HepG2 (cell line): ENCODE measurements at regions not wholly inside any gene's neighbourhood (a gene's known extent, or its start where the extent isn't known, plus 50 kb on each side); places are given as distances from the start of the nearest gene placed in this dataset.

Experiments
- ATAC-seq: fragments of 200-7000 bp; cut with Tn5 transposase; 3 replicates; pipeline ENCODE4 v1.9.1; 2020; ENCODE audit warnings: mild to moderate bottlenecking, moderate library complexity
- BruUV-seq: library from RNA; stranded (reverse); fragments of 400-500 nt; replicated peaks from 2 replicates; lab custom pipeline; 2021; lab: Mats Ljungman, UMichigan
- CTCF ChIA-PET: fragments of 300-600 bp; formaldehyde crosslinking; extraction: SDS; loops from one replicate; lab custom pipeline; 2021; ENCODE audit warnings: low total read pairs, inconsistent platforms, low intra/inter-chr PET ratio; lab: Yijun Ruan, JAX
- POLR2A ChIA-PET: fragments of 350-600 bp; sonication (Branson Sonifier 250); formaldehyde crosslinking; loops from one replicate; lab custom pipeline; 2020; ENCODE audit warnings: antibody characterized with exemption, inconsistent platforms; lab: Yijun Ruan, JAX
- DNase-seq: peaks from one replicate; pipeline ENCODE4 v3.0.0-alpha.2; 2015; ENCODE audit warnings: low spot score
- FAIRE-seq: peaks from 3 replicates; lab custom pipeline; 2011; peaks lifted over from hg19 to GRCh38; lab: Jason Lieb, UNC
- H2AFZ ChIP-seq: one replicate; pipeline ENCODE4 v1.6.1; 2011; ENCODE audit warnings: low read length, inconsistent platforms
- H3K27ac ChIP-seq: fragments of 300-600 bp; 3 replicates; pipeline ENCODE4 v1.8.0; 2011; ENCODE audit warnings: mixed run types, mild to moderate bottlenecking, mixed read lengths, low read length, inconsistent platforms; ENCODE audit not compliant: insufficient read depth; ENCODE audit errors: extremely low read length
- H3K27me3 ChIP-seq, 2 experiments: fragments of 200-600 bp in 1 of 2; 2 replicates in 1 of 2; 3 replicates in 1 of 2; pipeline versions ENCODE4 v1.6.0 to v1.8.0; 2011; ENCODE audit warnings: low read length in 2 of 2, mild to moderate bottlenecking in 2 of 2, moderate library complexity in 2 of 2, inconsistent platforms in 1 of 2; ENCODE audit not compliant: insufficient read depth in 2 of 2, control insufficient read depth in 1 of 2
- H3K36me3 ChIP-seq, 2 experiments: fragments of 200-600 bp in 1 of 2; replicated peaks in 1 of 2; 2 replicates in 1 of 2; 3 replicates in 1 of 2; pipeline versions ENCODE4 v1.5.1 to v1.8.0; 2011; ENCODE audit warnings: low read length in 2 of 2, inconsistent platforms in 1 of 2; ENCODE audit not compliant: insufficient read depth in 2 of 2, control insufficient read depth in 1 of 2
- H3K4me1 ChIP-seq: 2 replicates; pipeline ENCODE4 v1.5.1; 2012; ENCODE audit warnings: low read length, inconsistent platforms; ENCODE audit not compliant: insufficient read depth
- H3K4me2 ChIP-seq: 2 replicates; pipeline ENCODE4 v1.6.0; 2011; ENCODE audit warnings: low read depth, low read length, inconsistent platforms
- H3K4me3 ChIP-seq, 3 experiments: fragments of 200-600 bp in 1 of 3; sonication (generic), shearing (Covaris generic) in 1 of 3; replicated peaks in 1 of 3; 2 replicates each; pipeline ENCODE4 v1.5.1; 2011 to 2016; ENCODE audit warnings: low read length in 3 of 3, inconsistent platforms in 2 of 3, low read depth in 2 of 3, mild to moderate bottlenecking in 2 of 3, control low read depth in 1 of 3, mixed read lengths in 1 of 3; ENCODE audit not compliant: insufficient read depth in 1 of 3
- H3K79me2 ChIP-seq: one replicate; pipeline ENCODE4 v1.6.1; 2011; ENCODE audit warnings: low read length, inconsistent platforms; ENCODE audit not compliant: insufficient read depth
- H3K9ac ChIP-seq: 2 replicates; pipeline ENCODE4 v1.6.0; 2011; ENCODE audit warnings: mild to moderate bottlenecking, low read depth, low read length, inconsistent platforms; ENCODE audit not compliant: insufficient read depth
- H3K9me3 ChIP-seq: 2 replicates; pipeline ENCODE4 v1.5.1; 2012; ENCODE audit warnings: mild to moderate bottlenecking, low read length
- H4K20me1 ChIP-seq: 2 replicates; pipeline ENCODE4 v1.6.0; 2011; ENCODE audit warnings: inconsistent platforms, mild to moderate bottlenecking, low read length, moderate library complexity; ENCODE audit not compliant: insufficient read depth
- CREB1 ChIP-seq, 2 experiments: fragments of 450-650 bp in 1 of 2; IDR thresholded peaks; 2 replicates each; pipeline ENCODE4 v1.6.1; 2016 to 2017; ENCODE audit warnings: control low read depth in 1 of 2, mild to moderate bottlenecking in 1 of 2, missing compliant biosample characterization in 1 of 2, missing genetic modification characterization in 1 of 2
- DNMT1 ChIP-seq: sonication (generic); formaldehyde crosslinking; IDR thresholded peaks from 2 replicates; pipeline ENCODE4 v1.5.1; 2020; ENCODE audit warnings: mild to moderate bottlenecking, missing genetic modification reagents
- EHMT2 ChIP-seq: fragments of 200-600 bp; sonication (generic); IDR thresholded peaks from 2 replicates; pipeline ENCODE4 v1.7.0; 2017; ENCODE audit warnings: antibody characterized with exemption, low read depth, low read length, borderline replicate concordance
- MEIS2 ChIP-seq: sonication (generic); formaldehyde crosslinking; IDR thresholded peaks from 2 replicates; pipeline ENCODE4 v1.9.0; 2021; ENCODE audit warnings: mild to moderate bottlenecking, missing genetic modification reagents
- NKX3-1 ChIP-seq: sonication (generic); formaldehyde crosslinking; IDR thresholded peaks from 2 replicates; pipeline ENCODE4 v1.5.0; 2020; ENCODE audit warnings: missing genetic modification reagents
- RFX5 ChIP-seq: IDR thresholded peaks from 2 replicates; pipeline ENCODE4 v1.6.1; 2011; ENCODE audit warnings: low read depth, low read length, improper control_type of control experiment
- ZEB1 ChIP-seq: IDR thresholded peaks from 2 replicates; pipeline ENCODE4 v1.6.1; 2012; ENCODE audit warnings: mild to moderate bottlenecking, low read depth, inconsistent platforms; ENCODE audit not compliant: insufficient replicate concordance
- ZNF326 ChIP-seq: sonication (generic); formaldehyde crosslinking; IDR thresholded peaks from 2 replicates; pipeline ENCODE4 v1.4.0; 2020; ENCODE audit warnings: missing genetic modification reagents, borderline replicate concordance
- ZNF761 ChIP-seq: sonication (generic); formaldehyde crosslinking; conservative IDR thresholded peaks from 2 replicates; pipeline ENCODE4 v1.4.0; 2020; ENCODE audit warnings: mild to moderate bottlenecking, missing genetic modification reagents
- WGBS: methylation state at CpG from one replicate; pipeline ENCODE4 v1.1.6; 2017; ENCODE audit warnings: low lambda C conversion rate; 5-methylcytosine and 5-hydroxymethylcytosine counted together
- in situ Hi-C: cut with HindIII; loops from 2 replicates; pipeline ENCODE4 v1.10.0; 2017; ENCODE audit warnings: low pct_unique_long_range_greater_than_20kb; ENCODE audit not compliant: extremely low pct_ligation_motif_present
- intact Hi-C: fragments of 100-400 bp; cut with micrococcal nuclease; formaldehyde crosslinking; loops from one replicate; pipeline ENCODE4 v1.10.0; 2022; ENCODE audit not compliant: unreplicated experiment
- TF ChIP-seq, protein P1 (sequence below): sonication (generic); formaldehyde crosslinking; IDR thresholded peaks from 2 replicates; pipeline ENCODE4 v1.4.0; 2020; ENCODE audit warnings: missing genetic modification reagents
- TF ChIP-seq, protein P2 (sequence below): sonication (generic); formaldehyde crosslinking; IDR thresholded peaks from 2 replicates; pipeline ENCODE4 v1.5.1; 2020; ENCODE audit warnings: missing genetic modification reagents, mild to moderate bottlenecking, borderline replicate concordance
- TF ChIP-seq, protein P3 (sequence below): sonication (generic); formaldehyde crosslinking; conservative IDR thresholded peaks from 2 replicates; pipeline ENCODE4 v1.4.0; 2020; ENCODE audit warnings: missing genetic modification reagents
- TF ChIP-seq, protein P4 (sequence below): sonication (generic); formaldehyde crosslinking; IDR thresholded peaks from 2 replicates; pipeline ENCODE4 v1.4.0; 2020; ENCODE audit warnings: low read depth, missing genetic modification reagents

DNA sequence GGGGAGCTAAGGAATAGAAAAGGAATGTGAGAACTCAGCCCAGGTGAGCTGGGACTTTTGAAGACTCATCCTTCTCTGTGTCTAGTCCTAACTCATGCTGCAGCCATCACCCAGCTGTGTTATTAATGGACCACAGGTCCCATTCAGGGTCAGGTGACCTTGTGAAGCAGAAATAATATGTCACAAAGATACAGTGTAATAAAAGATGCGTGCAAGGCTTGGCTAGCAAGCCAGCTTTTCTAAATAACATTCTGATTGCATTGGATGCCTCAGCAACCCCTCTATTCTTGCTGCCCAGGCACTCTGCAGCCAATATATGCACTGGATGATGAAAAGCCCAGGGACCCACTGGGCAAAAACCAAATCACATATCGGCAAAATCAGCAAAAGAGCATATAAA, 393.1 kb upstream of the PIK3C3 start (continued):
- TF ChIP-seq ZNF326 (CRISPR knock-in tag) (no peak), MEIS2 (CRISPR knock-in tag) (no peak), EHMT2 (no peak), CREB1 (IDR thresholded peaks at IDR 0.05) (no peak), CREB1 (CRISPR knock-in tag; IDR thresholded peaks at IDR 0.05) (no peak), DNMT1 (CRISPR knock-in tag) (no peak), ZNF761 (no peak), ZEB1 (no peak), NKX3-1 (CRISPR knock-in tag) (no peak)
- TF ChIP-seq, protein P1, sequence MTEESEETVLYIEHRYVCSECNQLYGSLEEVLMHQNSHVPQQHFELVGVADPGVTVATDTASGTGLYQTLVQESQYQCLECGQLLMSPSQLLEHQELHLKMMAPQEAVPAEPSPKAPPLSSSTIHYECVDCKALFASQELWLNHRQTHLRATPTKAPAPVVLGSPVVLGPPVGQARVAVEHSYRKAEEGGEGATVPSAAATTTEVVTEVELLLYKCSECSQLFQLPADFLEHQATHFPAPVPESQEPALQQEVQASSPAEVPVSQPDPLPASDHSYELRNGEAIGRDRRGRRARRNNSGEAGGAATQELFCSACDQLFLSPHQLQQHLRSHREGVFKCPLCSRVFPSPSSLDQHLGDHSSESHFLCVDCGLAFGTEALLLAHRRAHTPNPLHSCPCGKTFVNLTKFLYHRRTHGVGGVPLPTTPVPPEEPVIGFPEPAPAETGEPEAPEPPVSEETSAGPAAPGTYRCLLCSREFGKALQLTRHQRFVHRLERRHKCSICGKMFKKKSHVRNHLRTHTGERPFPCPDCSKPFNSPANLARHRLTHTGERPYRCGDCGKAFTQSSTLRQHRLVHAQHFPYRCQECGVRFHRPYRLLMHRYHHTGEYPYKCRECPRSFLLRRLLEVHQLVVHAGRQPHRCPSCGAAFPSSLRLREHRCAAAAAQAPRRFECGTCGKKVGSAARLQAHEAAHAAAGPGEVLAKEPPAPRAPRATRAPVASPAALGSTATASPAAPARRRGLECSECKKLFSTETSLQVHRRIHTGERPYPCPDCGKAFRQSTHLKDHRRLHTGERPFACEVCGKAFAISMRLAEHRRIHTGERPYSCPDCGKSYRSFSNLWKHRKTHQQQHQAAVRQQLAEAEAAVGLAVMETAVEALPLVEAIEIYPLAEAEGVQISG (CRISPR knock-in tag), result no peak

DNA sequence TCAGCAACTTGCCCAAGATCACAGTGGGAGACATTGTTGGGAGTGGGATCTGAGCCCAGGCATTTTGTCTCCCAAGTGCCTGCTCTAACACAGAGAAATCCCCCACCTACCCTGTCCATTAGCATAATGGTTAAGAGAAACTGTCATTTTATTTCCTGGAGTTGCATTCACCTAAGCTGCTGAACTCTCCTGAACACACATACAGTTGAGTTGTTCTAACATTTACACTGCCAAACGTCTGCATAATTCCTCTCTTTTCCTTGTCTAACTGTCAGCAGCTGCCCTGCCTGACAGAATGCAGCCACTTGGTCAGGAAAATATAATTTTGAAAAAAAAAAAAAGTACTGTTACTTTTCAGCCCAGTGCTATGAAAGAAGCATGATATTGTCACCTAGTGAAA, 396.3 kb upstream of the PIK3C3 start:
- in situ Hi-C loops (no loop called here), intact Hi-C loops (no loop called here)
- ChIA-PET CTCF (no interaction called here), POLR2A (no interaction called here)
- FAIRE-seq, result no peak
- BruUV-seq, result no TSS peak
- no peak for TF ChIP-seq RFX5
- TF ChIP-seq, protein P2, sequence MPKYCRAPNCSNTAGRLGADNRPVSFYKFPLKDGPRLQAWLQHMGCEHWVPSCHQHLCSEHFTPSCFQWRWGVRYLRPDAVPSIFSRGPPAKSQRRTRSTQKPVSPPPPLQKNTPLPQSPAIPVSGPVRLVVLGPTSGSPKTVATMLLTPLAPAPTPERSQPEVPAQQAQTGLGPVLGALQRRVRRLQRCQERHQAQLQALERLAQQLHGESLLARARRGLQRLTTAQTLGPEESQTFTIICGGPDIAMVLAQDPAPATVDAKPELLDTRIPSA (CRISPR knock-in tag), result no peak
- TF ChIP-seq, protein P3, sequence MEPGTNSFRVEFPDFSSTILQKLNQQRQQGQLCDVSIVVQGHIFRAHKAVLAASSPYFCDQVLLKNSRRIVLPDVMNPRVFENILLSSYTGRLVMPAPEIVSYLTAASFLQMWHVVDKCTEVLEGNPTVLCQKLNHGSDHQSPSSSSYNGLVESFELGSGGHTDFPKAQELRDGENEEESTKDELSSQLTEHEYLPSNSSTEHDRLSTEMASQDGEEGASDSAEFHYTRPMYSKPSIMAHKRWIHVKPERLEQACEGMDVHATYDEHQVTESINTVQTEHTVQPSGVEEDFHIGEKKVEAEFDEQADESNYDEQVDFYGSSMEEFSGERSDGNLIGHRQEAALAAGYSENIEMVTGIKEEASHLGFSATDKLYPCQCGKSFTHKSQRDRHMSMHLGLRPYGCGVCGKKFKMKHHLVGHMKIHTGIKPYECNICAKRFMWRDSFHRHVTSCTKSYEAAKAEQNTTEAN (CRISPR knock-in tag), result no peak
- TF ChIP-seq, protein P4, sequence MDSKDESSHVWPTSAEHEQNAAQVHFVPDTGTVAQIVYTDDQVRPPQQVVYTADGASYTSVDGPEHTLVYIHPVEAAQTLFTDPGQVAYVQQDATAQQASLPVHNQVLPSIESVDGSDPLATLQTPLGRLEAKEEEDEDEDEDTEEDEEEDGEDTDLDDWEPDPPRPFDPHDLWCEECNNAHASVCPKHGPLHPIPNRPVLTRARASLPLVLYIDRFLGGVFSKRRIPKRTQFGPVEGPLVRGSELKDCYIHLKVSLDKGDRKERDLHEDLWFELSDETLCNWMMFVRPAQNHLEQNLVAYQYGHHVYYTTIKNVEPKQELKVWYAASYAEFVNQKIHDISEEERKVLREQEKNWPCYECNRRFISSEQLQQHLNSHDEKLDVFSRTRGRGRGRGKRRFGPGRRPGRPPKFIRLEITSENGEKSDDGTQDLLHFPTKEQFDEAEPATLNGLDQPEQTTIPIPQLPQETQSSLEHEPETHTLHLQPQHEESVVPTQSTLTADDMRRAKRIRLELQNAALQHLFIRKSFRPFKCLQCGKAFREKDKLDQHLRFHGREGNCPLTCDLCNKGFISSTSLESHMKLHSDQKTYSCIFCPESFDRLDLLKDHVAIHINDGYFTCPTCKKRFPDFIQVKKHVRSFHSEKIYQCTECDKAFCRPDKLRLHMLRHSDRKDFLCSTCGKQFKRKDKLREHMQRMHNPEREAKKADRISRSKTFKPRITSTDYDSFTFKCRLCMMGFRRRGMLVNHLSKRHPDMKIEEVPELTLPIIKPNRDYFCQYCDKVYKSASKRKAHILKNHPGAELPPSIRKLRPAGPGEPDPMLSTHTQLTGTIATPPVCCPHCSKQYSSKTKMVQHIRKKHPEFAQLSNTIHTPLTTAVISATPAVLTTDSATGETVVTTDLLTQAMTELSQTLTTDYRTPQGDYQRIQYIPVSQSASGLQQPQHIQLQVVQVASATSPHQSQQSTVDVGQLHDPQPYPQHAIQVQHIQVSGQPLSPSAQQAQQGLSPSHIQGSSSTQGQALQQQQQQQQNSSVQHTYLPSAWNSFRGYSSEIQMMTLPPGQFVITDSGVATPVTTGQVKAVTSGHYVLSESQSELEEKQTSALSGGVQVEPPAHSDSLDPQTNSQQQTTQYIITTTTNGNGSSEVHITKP, result no peak
- Histone ChIP-seq H3K36me3 (no peaks in the 10 kb centered on the region), H3K27me3 (no peaks in the 10 kb centered on the region), H3K27ac (no peak overlapping the region), H4K20me1 (no peaks in the 10 kb centered on the region), H3K9ac (no peak overlapping the region), H2AFZ (no peak overlapping the region), H3K4me1 (no peaks in the 10 kb centered on the region), H3K79me2 (no peaks in the 10 kb centered on the region), H3K4me2 (no peak overlapping the region), H3K9me3 (no peaks in the 10 kb centered on the region), H3K4me3 (no peak overlapping the region)
- no peak for ATAC-seq
- 0% methylated on average over 1 of the region's 1 CpG for WGBS
- DNase-seq, result no peak
